ENCODE measurements at regions not wholly inside any gene's neighbourhood (a gene's known extent, or its start where the extent isn't known, plus 50 kb on each side); places are given as distances from the start of the nearest gene placed in this dataset.

DNA sequence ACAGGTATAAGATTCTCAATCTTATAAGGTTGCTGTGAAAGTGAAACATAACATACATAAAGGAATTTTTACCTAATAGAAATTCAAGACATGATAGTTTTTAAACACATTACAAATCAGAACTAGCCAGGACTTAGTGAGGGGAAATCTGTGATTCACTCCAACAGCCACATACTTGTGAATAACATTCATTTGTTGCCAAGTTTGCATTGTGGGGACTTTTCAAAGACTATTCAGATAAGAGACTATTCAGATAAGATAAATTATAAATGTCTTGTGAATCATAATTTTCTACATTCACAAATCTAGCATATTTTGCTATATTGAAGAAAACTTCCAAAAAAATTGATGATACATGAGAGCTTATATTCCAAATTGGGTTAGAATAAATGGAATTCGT, 345.3 kb upstream of the CDH20 start:
- H3K9me3 ChIP-seq (ENCODE audit: control insufficient read depth, low read length): no peaks in the 10 kb centered on the region
- no peaks in the 10 kb centered on the region for H3K36me3 ChIP-seq (ENCODE audit: control insufficient read depth, insufficient read depth, low read length)
- H3K27ac ChIP-seq (ENCODE audit: low read depth, low read length, severe bottlenecking): no peak overlapping the region
- no peak overlapping the region for H3K4me3 ChIP-seq (ENCODE audit: extremely low read depth, insufficient read depth, low read length, poor library complexity, severe bottlenecking)
- H3K4me1 ChIP-seq (ENCODE audit: control insufficient read depth, insufficient read depth, low read length, poor library complexity, severe bottlenecking): no peaks in the 10 kb centered on the region
- WGBS, 2 experiments (ENCODE audit: insufficient coverage in 2 of 2): no CpG with 5 or more reads among the region's 1 CpG

DNA sequence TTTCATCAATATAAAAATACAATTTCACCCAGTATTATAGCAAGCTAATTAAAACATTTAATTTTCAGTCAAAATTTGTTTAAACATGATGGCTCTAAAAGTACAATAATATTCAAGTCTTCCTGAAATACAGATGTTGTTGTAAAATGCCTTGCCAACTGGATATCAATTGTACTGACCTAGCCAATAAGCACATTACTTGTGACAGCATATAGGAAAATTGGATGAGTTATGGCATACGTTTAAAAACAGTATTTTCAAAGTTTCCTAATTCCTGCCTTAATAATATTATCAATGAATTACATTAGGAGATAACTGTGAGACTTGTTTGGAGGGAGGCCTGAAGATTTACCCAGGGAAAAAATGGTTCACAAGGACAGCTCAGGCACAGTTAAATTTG, 336.9 kb upstream of the CDH20 start:
- WGBS, 2 experiments (ENCODE audit: insufficient coverage in 2 of 2): no CpG with 5 or more reads among the region's 1 CpG
- Histone ChIP-seq H3K36me3 (ENCODE audit: control insufficient read depth, insufficient read depth, low read length) (no peaks in the 10 kb centered on the region), H3K9me3 (ENCODE audit: control insufficient read depth, low read length) (no peaks in the 10 kb centered on the region), H3K4me3 (ENCODE audit: extremely low read depth, insufficient read depth, low read length, poor library complexity, severe bottlenecking) (no peak overlapping the region), H3K4me1 (ENCODE audit: control insufficient read depth, insufficient read depth, low read length, poor library complexity, severe bottlenecking) (no peaks in the 10 kb centered on the region), H3K27ac (ENCODE audit: low read depth, low read length, severe bottlenecking) (no peak overlapping the region)

DNA sequence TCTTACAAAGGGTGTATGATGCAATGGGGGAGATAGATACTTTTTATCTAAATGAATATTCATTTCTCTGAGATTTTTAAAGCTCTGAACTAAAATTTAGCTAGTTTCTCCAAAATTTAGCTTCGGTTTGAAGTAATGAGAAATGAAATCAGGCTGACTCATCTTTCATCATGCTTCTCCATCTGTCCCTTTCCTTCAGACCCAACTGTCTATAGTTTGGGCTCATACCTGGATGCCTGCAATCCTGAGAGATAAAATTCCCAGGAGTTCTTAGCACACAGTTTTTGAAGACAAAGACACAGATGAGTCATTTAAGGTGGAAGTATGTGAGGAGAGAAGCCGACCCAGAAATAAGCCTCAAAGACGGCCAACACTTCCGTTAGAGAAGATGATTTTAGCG, 336.4 kb upstream of the CDH20 start:
- Histone ChIP-seq H3K36me3 (ENCODE audit: control insufficient read depth, insufficient read depth, low read length) (no peaks in the 10 kb centered on the region), H3K9me3 (ENCODE audit: control insufficient read depth, low read length) (no peaks in the 10 kb centered on the region), H3K4me3 (ENCODE audit: extremely low read depth, insufficient read depth, low read length, poor library complexity, severe bottlenecking) (no peak overlapping the region), H3K4me1 (ENCODE audit: control insufficient read depth, insufficient read depth, low read length, poor library complexity, severe bottlenecking) (no peaks in the 10 kb centered on the region), H3K27ac (ENCODE audit: low read depth, low read length, severe bottlenecking) (no peak overlapping the region)
- 87 to 93% methylated on average over 4 to 5 of the region's 5 CpGs for WGBS, 2 experiments (ENCODE audit: insufficient coverage in 2 of 2)

DNA sequence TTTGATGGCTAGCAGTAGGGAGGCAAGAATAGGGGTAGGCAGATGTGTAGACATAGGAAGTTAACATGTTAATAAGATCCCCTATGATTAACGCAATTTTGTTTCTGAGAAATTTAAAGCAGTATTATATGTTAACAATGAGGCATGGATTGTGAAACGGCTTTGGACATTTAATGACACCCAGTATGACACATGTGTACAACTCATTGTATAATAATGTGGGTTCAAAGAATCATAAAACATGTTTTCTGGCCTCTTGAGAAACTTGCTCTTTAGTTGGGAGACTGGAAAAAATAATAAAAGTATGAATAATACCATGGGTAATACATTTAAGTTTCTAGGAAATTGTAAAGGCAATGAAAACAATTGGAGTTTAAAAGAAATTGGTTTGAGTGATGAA, 332.1 kb upstream of the CDH20 start:
- Histone ChIP-seq H3K9me3 (ENCODE audit: control insufficient read depth, low read length) (no peaks in the 10 kb centered on the region), H3K27ac (ENCODE audit: low read depth, low read length, severe bottlenecking) (no peak overlapping the region), H3K36me3 (ENCODE audit: control insufficient read depth, insufficient read depth, low read length) (no peaks in the 10 kb centered on the region), H3K4me3 (ENCODE audit: extremely low read depth, insufficient read depth, low read length, poor library complexity, severe bottlenecking) (no peak overlapping the region), H3K4me1 (ENCODE audit: control insufficient read depth, insufficient read depth, low read length, poor library complexity, severe bottlenecking) (no peaks in the 10 kb centered on the region)
- WGBS, 2 experiments (ENCODE audit: insufficient coverage in 2 of 2): 100% methylated on average over 1 of the region's 2 CpGs; no CpG with 5 or more reads in 1 of the 2 experiments

DNA sequence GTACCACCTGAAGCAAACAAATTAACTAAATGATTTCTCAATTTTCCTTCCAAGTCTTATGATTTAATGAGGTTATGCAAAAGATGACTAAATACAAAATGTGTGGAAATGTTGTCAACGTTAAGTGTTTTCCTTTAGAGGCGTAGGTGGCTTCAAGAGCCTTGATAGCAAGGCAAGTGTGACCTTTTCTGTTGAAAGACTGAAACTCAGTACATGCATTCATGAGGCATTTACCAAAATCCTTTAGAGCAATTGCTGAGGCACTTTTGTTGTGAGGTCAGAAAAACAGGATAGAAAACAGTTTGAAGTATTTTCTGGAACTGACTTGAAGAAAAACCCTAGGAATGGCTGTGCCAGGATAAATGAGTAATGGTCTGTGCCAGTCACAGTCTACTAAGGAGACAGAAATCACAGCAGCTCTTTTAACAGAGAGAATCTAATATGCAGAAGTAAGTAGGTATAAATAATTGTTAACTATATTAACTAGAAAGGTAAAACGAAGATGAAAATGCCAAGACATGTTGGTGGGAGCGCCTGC, 326.5 kb upstream of the CDH20 start:
- no peaks in the 10 kb centered on the region for H3K36me3 ChIP-seq (ENCODE audit: control insufficient read depth, insufficient read depth, low read length)
- no peaks in the 10 kb centered on the region for H3K9me3 ChIP-seq (ENCODE audit: control insufficient read depth, low read length)
- no peak overlapping the region for H3K27ac ChIP-seq (ENCODE audit: low read depth, low read length, severe bottlenecking)
- H3K4me1 ChIP-seq (ENCODE audit: control insufficient read depth, insufficient read depth, low read length, poor library complexity, severe bottlenecking): no peaks in the 10 kb centered on the region
- no peak overlapping the region for H3K4me3 ChIP-seq (ENCODE audit: extremely low read depth, insufficient read depth, low read length, poor library complexity, severe bottlenecking)
- 87 to 90% methylated on average over 4 of the region's 4 CpGs for WGBS, 2 experiments (ENCODE audit: insufficient coverage in 2 of 2)

DNA sequence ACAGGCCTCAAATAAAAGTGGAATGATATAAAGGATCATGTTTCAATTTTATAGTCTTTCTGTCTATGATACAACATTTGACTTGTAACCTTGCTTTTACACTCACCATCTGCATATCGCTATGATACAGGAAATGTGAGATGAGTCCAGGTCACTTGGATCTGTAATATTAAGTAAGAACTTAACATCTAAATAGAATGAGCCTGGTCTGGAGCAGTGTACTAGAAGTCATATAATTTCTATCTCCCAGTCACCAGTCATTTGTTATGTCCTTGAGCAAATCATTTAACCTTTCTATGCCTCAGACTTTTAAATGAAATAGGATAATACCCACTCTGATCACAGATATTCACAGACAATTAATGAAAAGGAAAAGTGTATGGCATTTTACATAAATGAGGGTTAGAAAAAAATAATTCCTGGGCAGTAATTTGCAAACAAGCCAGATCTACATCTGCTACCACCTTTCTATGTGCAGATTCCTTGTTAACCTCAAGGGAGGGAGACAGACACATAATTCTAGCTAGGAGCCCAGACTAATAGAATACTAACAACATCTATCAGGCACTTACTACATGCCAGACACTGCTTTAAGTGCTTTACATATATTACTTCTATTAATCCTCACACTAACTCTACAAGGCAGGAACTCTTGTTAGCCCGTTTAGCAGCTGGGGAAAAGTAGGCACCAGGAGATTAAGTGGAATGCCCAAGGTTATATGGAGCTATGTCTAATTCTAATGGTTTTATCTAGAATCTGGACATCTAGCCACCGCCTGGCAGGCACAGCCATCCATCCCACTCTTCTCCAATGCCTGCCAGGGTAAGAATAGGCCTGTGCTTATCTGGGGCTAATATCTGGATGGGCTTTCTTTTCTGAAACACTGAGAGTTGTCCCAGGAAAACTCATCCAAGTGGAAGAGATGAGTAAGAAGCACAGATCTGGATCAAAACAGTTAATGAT, 313.6 kb upstream of the CDH20 start:
- no peaks in the 10 kb centered on the region for H3K36me3 ChIP-seq (ENCODE audit: control insufficient read depth, insufficient read depth, low read length)
- no peak overlapping the region for H3K27ac ChIP-seq (ENCODE audit: low read depth, low read length, severe bottlenecking)
- H3K4me1 ChIP-seq (ENCODE audit: control insufficient read depth, insufficient read depth, low read length, poor library complexity, severe bottlenecking): no peaks in the 10 kb centered on the region
- H3K4me3 ChIP-seq (ENCODE audit: extremely low read depth, insufficient read depth, low read length, poor library complexity, severe bottlenecking): no peak overlapping the region
- H3K9me3 ChIP-seq (ENCODE audit: control insufficient read depth, low read length): no peaks in the 10 kb centered on the region
- 100% methylated on average over 1 of the region's 3 CpGs; no CpG with 5 or more reads in 1 of the 2 experiments for WGBS, 2 experiments (ENCODE audit: insufficient coverage in 2 of 2)

DNA sequence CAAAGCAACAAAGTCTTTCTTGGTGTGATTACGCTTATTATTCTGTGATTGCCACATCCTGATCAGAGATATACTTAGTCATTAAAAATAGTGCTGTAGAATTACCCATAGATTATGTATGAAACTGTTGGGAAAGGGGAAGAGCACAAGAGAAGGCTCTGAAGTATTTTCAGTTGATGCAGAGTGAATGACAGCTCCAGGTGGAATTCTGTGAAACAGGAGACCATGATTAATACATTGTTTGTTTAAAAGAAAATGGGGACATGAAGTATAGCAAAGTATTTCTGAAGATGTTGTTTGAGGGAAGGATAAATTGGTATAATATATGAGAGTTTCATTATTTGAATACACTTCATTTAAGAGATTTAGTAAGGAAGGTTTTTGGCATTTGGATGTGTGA, 307.6 kb upstream of the CDH20 start:
- WGBS, 2 experiments (ENCODE audit: insufficient coverage in 2 of 2): no CpG with 5 or more reads among the region's 1 CpG
- H3K36me3 ChIP-seq (ENCODE audit: control insufficient read depth, insufficient read depth, low read length): no peaks in the 10 kb centered on the region
- no peak overlapping the region for H3K4me3 ChIP-seq (ENCODE audit: extremely low read depth, insufficient read depth, low read length, poor library complexity, severe bottlenecking)
- no peaks in the 10 kb centered on the region for H3K9me3 ChIP-seq (ENCODE audit: control insufficient read depth, low read length)
- no peaks in the 10 kb centered on the region for H3K4me1 ChIP-seq (ENCODE audit: control insufficient read depth, insufficient read depth, low read length, poor library complexity, severe bottlenecking)
- H3K27ac ChIP-seq (ENCODE audit: low read depth, low read length, severe bottlenecking): no peak overlapping the region

DNA sequence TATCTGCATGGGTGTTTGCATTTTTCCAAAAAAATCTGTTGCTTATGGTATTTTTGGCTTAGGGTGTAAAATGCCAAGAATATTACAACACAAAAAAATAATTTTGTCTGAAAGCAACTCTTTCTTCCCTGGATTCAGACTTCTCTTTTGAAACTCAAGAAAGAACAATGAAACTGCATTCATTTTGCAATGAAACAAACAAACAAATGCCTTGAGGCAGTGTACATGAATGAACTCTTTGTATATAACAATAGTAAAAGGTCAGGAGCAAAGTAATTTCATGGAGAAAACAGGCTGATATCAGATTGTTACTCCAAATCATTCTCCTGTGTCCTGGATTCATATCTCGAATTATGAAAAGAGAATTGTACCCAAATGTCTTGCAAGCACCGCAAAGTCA, 301.6 kb upstream of the CDH20 start:
- H3K36me3 ChIP-seq (ENCODE audit: control insufficient read depth, insufficient read depth, low read length): no peaks in the 10 kb centered on the region
- no peaks in the 10 kb centered on the region for H3K9me3 ChIP-seq (ENCODE audit: control insufficient read depth, low read length)
- H3K4me3 ChIP-seq (ENCODE audit: extremely low read depth, insufficient read depth, low read length, poor library complexity, severe bottlenecking): no peak overlapping the region
- H3K4me1 ChIP-seq (ENCODE audit: control insufficient read depth, insufficient read depth, low read length, poor library complexity, severe bottlenecking): no peaks in the 10 kb centered on the region
- H3K27ac ChIP-seq (ENCODE audit: low read depth, low read length, severe bottlenecking): no peak overlapping the region
- whole genome bisulfite sequencing, 2 experiments (ENCODE audit: insufficient coverage in 2 of 2): 100% methylated on average over 2 of the region's 2 CpGs; no CpG with 5 or more reads in 1 of the 2 experiments

DNA sequence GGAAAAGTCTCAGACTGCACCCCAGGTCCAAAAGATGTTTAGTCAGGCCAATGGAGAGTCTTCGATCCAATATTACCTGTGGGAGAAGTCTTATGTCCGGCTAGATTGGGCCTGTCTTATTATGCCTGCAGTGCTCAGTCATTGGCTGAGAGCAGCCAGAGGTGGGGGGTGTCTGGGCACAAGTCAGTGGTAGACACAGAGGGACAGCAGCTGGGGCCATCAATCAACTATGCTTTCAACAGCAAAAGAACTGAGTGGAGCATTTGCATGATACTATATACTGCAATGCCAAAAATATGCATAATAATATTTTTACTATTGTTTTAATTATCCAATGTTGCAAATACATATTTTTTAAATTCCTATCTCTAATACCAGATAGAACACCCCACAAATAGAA, 298.6 kb upstream of the CDH20 start:
- 80 to 92% methylated on average over 2 of the region's 2 CpGs for WGBS, 2 experiments (ENCODE audit: insufficient coverage in 2 of 2)

DNA sequence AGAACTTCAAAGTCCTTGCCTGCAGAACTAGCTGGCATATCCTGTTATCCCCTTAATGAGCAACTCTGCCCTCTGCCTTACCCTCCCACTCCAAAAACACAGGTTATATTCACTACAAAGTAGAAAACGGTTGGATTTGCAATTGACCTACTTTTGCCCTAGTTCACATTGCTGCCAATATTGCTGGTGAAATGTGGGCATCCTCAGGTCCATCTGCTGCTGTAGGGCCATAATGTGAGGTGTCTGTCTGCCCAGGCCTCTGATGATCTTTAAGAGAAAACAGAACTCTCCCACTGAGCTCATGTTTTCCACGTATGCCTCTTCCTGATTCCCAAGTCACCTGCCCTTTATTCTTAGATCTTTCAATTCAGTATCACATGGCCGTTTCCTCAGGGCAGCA, 294.0 kb upstream of the CDH20 start:
- Histone ChIP-seq H3K9me3 (ENCODE audit: control insufficient read depth, low read length) (no peaks in the 10 kb centered on the region), H3K36me3 (ENCODE audit: control insufficient read depth, insufficient read depth, low read length) (no peaks in the 10 kb centered on the region), H3K4me3 (ENCODE audit: extremely low read depth, insufficient read depth, low read length, poor library complexity, severe bottlenecking) (no peak overlapping the region), H3K27ac (ENCODE audit: low read depth, low read length, severe bottlenecking) (no peak overlapping the region), H3K4me1 (ENCODE audit: control insufficient read depth, insufficient read depth, low read length, poor library complexity, severe bottlenecking) (no peaks in the 10 kb centered on the region)
- WGBS, 2 experiments (ENCODE audit: insufficient coverage in 2 of 2): 33 to 57% methylated on average over 1 of the region's 3 CpGs

More for the DNA sequence above, 298.6 kb upstream of the CDH20 start:
- Histone ChIP-seq H3K27ac (ENCODE audit: low read depth, low read length, severe bottlenecking) (no peak overlapping the region), H3K4me1 (ENCODE audit: control insufficient read depth, insufficient read depth, low read length, poor library complexity, severe bottlenecking) (no peaks in the 10 kb centered on the region), H3K36me3 (ENCODE audit: control insufficient read depth, insufficient read depth, low read length) (no peaks in the 10 kb centered on the region), H3K9me3 (ENCODE audit: control insufficient read depth, low read length) (no peaks in the 10 kb centered on the region), H3K4me3 (ENCODE audit: extremely low read depth, insufficient read depth, low read length, poor library complexity, severe bottlenecking) (no peak overlapping the region)

DNA sequence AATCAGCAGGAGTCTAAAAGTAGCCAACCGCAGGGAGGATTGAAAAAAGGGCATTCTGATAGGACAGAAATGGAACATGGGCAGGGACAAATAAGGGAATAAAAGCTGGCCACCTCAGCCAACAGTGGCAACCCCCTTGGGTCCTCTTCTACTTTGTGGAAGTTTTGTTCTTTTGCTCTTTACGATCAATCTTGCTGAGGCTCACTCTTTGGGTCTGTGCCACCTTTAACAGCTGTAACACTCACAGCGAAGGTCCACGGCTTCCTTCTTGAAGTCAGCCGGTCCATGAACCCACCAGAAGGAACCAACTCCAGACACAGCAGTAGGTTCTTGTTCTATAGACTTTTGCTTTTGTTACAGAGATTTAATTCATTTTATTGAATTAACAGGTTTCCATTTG, 285.4 kb upstream of the CDH20 start:
- Histone ChIP-seq H3K9me3 (ENCODE audit: control insufficient read depth, low read length) (no peaks in the 10 kb centered on the region), H3K36me3 (ENCODE audit: control insufficient read depth, insufficient read depth, low read length) (no peaks in the 10 kb centered on the region), H3K4me1 (ENCODE audit: control insufficient read depth, insufficient read depth, low read length, poor library complexity, severe bottlenecking) (no peaks in the 10 kb centered on the region), H3K4me3 (ENCODE audit: extremely low read depth, insufficient read depth, low read length, poor library complexity, severe bottlenecking) (no peak overlapping the region), H3K27ac (ENCODE audit: low read depth, low read length, severe bottlenecking) (no peak overlapping the region)
- 79 to 88% methylated on average over 1 to 2 of the region's 5 CpGs for WGBS, 2 experiments (ENCODE audit: insufficient coverage in 2 of 2)
